Adrenal gland (tissue), 5 donors: ENCODE measurements at regions not wholly inside any gene's neighbourhood (a gene's known extent, or its start where the extent isn't known, plus 50 kb on each side); places are given as distances from the start of the nearest gene placed in this dataset.

Experiments
- POLR2A ChIP-seq, 2 donors: fragments of 450-650 bp; IDR thresholded peaks; one replicate each; pipeline ENCODE4 v1.6.1; 2017; ENCODE audit warnings: antibody characterized with exemption in 2 of 2, mild to moderate bottlenecking in 2 of 2, moderate library complexity in 1 of 2
- TF ChIP-seq, protein P1 (sequence below), 6 experiments: fragments of 450-650 bp in 4 of 6; fragments of 200-600 bp in 2 of 6; sonication (generic) in 1 of 6; IDR thresholded peaks; 1 replicate in 5 of 6; 2 replicates in 1 of 6; pipeline versions ENCODE4 v1.5.1 to v1.8.0; 2016 to 2021; ENCODE audit warnings: antibody characterized with exemption in 6 of 6, mild to moderate bottlenecking in 2 of 6, moderate library complexity in 1 of 6
- donor health status: DM: no; HTN: no; CAD: no.

GRCh38 chr17:62154909-62155308 is 89.8 kb upstream of the MED13 start:
- TF ChIP-seq, protein P1, sequence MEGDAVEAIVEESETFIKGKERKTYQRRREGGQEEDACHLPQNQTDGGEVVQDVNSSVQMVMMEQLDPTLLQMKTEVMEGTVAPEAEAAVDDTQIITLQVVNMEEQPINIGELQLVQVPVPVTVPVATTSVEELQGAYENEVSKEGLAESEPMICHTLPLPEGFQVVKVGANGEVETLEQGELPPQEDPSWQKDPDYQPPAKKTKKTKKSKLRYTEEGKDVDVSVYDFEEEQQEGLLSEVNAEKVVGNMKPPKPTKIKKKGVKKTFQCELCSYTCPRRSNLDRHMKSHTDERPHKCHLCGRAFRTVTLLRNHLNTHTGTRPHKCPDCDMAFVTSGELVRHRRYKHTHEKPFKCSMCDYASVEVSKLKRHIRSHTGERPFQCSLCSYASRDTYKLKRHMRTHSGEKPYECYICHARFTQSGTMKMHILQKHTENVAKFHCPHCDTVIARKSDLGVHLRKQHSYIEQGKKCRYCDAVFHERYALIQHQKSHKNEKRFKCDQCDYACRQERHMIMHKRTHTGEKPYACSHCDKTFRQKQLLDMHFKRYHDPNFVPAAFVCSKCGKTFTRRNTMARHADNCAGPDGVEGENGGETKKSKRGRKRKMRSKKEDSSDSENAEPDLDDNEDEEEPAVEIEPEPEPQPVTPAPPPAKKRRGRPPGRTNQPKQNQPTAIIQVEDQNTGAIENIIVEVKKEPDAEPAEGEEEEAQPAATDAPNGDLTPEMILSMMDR (IDR thresholded peaks at IDR 0.05) = no peak
- TF ChIP-seq POLR2A (IDR thresholded peaks at IDR 0.05) = no peak
